HEK293 (cell line): ENCODE measurements at regions not wholly inside any gene's neighbourhood (a gene's known extent, or its start where the extent isn't known, plus 50 kb on each side); places are given as distances from the start of the nearest gene placed in this dataset.

ENCODE experiments used
- CTCF ChIA-PET: fragments of 350-600 bp; formaldehyde crosslinking; extraction: SDS; loops from one replicate; lab custom pipeline; 2021; ENCODE audit warnings: antibody characterized with exemption; lab: Yijun Ruan, JAX
- POLR2A ChIA-PET: fragments of 300-600 bp; formaldehyde crosslinking; extraction: SDS; loops from one replicate; lab custom pipeline; 2020; ENCODE audit warnings: antibody characterized with exemption, inconsistent platforms; lab: Yijun Ruan, JAX
- H3K27ac ChIP-seq: fragments of 200-500 bp; sonication (Bioruptor generic); 2 replicates; pipeline ENCODE4 v1.5.1; 2014; ENCODE audit warnings: low read depth, low read length, control low read depth, inconsistent platforms; ENCODE audit errors: extremely low read depth
- H3K36me3 ChIP-seq, 2 experiments: fragments of 200-500 bp in 1 of 2; sonication (Bioruptor generic) in 1 of 2; 1 replicate in 1 of 2; 2 replicates in 1 of 2; pipeline ENCODE4 v1.5.1; 2014 to 2017; ENCODE audit warnings: inconsistent platforms in 2 of 2, low read length in 2 of 2; ENCODE audit not compliant: control insufficient read depth in 2 of 2, insufficient read depth in 1 of 2
- H3K4me1 ChIP-seq: fragments of 200-500 bp; sonication (Bioruptor generic); 2 replicates; pipeline ENCODE4 v1.5.1; 2014; ENCODE audit warnings: mild to moderate bottlenecking, low read length, inconsistent platforms; ENCODE audit not compliant: control insufficient read depth, insufficient read depth
- H3K4me3 ChIP-seq: 2 replicates; pipeline ENCODE4 v1.5.1; 2011; ENCODE audit warnings: low read depth, mild to moderate bottlenecking, control low read depth, low read length, moderate library complexity
- H3K9me3 ChIP-seq: fragments of 200-500 bp; sonication (Bioruptor generic); 2 replicates; pipeline ENCODE4 v1.5.1; 2014; ENCODE audit warnings: low read depth, low read length, inconsistent platforms; ENCODE audit not compliant: control insufficient read depth, insufficient read depth
- ATF2 ChIP-seq: fragments of 450-650 bp; formaldehyde crosslinking; IDR thresholded peaks from 2 replicates; pipeline ENCODE4 v1.5.1; 2016; ENCODE audit warnings: missing biosample characterization, missing genetic modification characterization, low read depth
- INSM2 ChIP-seq: fragments of 450-650 bp; formaldehyde crosslinking; IDR thresholded peaks from 2 replicates; pipeline ENCODE4 v1.5.1; 2016; ENCODE audit warnings: missing biosample characterization, missing genetic modification characterization
- PRDM2 ChIP-seq: fragments of 450-650 bp; formaldehyde crosslinking; IDR thresholded peaks from 2 replicates; pipeline ENCODE4 v1.5.1; 2016; ENCODE audit warnings: missing biosample characterization, missing genetic modification characterization, borderline replicate concordance
- ZBTB10 ChIP-seq: fragments of 450-650 bp; formaldehyde crosslinking; IDR thresholded peaks from 2 replicates; pipeline ENCODE4 v1.5.1; 2016; ENCODE audit warnings: missing biosample characterization, missing genetic modification characterization
- ZNF280C ChIP-seq: fragments of 450-650 bp; formaldehyde crosslinking; IDR thresholded peaks from 2 replicates; pipeline ENCODE4 v1.5.1; 2016; ENCODE audit warnings: missing biosample characterization, missing genetic modification characterization
- ZNF341 ChIP-seq: fragments of 450-650 bp; formaldehyde crosslinking; IDR thresholded peaks from 2 replicates; pipeline ENCODE4; 2016; ENCODE audit warnings: low read depth, missing biosample characterization, missing genetic modification characterization
- ZNF398 ChIP-seq: fragments of 450-650 bp; formaldehyde crosslinking; IDR thresholded peaks from 2 replicates; pipeline ENCODE4 v1.5.1; 2017; ENCODE audit warnings: missing biosample characterization, missing genetic modification characterization
- ZNF623 ChIP-seq: fragments of 450-650 bp; formaldehyde crosslinking; IDR thresholded peaks from 2 replicates; pipeline ENCODE4 v1.5.1; 2016; ENCODE audit warnings: missing biosample characterization, missing genetic modification characterization
- ZNF660 ChIP-seq: fragments of 450-650 bp; IDR thresholded peaks from 2 replicates; pipeline ENCODE4 v1.5.1; 2018; ENCODE audit warnings: missing biosample characterization, mild to moderate bottlenecking, missing genetic modification characterization
- ZNF747 ChIP-seq: fragments of 450-650 bp; formaldehyde crosslinking; IDR thresholded peaks from 2 replicates; pipeline ENCODE4 v1.5.1; 2016; ENCODE audit warnings: missing biosample characterization, missing genetic modification characterization
- ZNF777 ChIP-seq: fragments of 450-650 bp; formaldehyde crosslinking; IDR thresholded peaks from 2 replicates; pipeline ENCODE4 v1.5.1; 2017; ENCODE audit warnings: missing biosample characterization, missing genetic modification characterization, borderline replicate concordance
- ZSCAN5A ChIP-seq: fragments of 450-650 bp; formaldehyde crosslinking; IDR thresholded peaks from 2 replicates; pipeline ENCODE4 v1.5.1; 2016; ENCODE audit warnings: missing biosample characterization, missing genetic modification characterization

GRCh38 chr18:67633939-67634338, 117.4 kb upstream of the DSEL start (continued):
- TF ChIP-seq ZBTB10 (no peak), ZNF398 (tag by site-specific recombination) (no peak), INSM2 (tag by site-specific recombination) (no peak)

- CTCF ChIA-PET: interaction anchor here (0.8 kb wide), 1 partner anchor 9 kb away, joined by 3 read pairs; no protein-coding TSS in a partner anchor
- TF ChIP-seq ZNF280C (tag by site-specific recombination) (no peak), ZNF623 (tag by site-specific recombination) (no peak), ZSCAN5A (tag by site-specific recombination) (no peak), PRDM2 (tag by site-specific recombination) (no peak), ZNF341 (tag by site-specific recombination) (no peak), ZNF747 (no peak), ZNF660 (tag by site-specific recombination) (no peak), ZNF777 (no peak), ATF2 (tag by site-specific recombination) (no peak)
- no peak overlapping the region for H3K4me3 ChIP-seq
- no peaks in the 10 kb centered on the region for H3K36me3 ChIP-seq
- no peaks in the 10 kb centered on the region for H3K4me1 ChIP-seq
- no peak overlapping the region for H3K27ac ChIP-seq
- H3K9me3 ChIP-seq: no peaks in the 10 kb centered on the region
- POLR2A ChIA-PET: no interaction called here
Observed at GRCh38 chr18:67621906-67622305, 105.4 kb upstream of the DSEL start.
